B cell (primary cell): ENCODE measurements at regions not wholly inside any gene's neighbourhood (a gene's known extent, or its start where the extent isn't known, plus 50 kb on each side); places are given as distances from the start of the nearest gene placed in this dataset.

ENCODE experiments used
- ATAC-seq: fragments of 200-7000 bp; cut with Tn5 transposase; one replicate; pipeline ENCODE4 v1.10.0; 2021; ENCODE audit warnings: low read depth, mild to moderate bottlenecking, moderate number of reproducible peaks, moderate library complexity
- CTCF ChIA-PET: fragments of 350-600 bp; sonication (Branson Sonifier 250); formaldehyde crosslinking; loops from one replicate; lab custom pipeline; 2021; ENCODE audit warnings: antibody characterized with exemption, inconsistent platforms; lab: Charles Lee
- POLR2A ChIA-PET: fragments of 350-600 bp; sonication (Branson Sonifier 250); formaldehyde crosslinking; loops from one replicate; lab custom pipeline; 2021; ENCODE audit warnings: antibody characterized with exemption; lab: Charles Lee
- DNase-seq: peaks from one replicate; pipeline ENCODE4 v3.0.0; 2013
- H2AFZ ChIP-seq: 2 replicates; pipeline ENCODE4 v1.6.1; 2012; ENCODE audit warnings: mild to moderate bottlenecking, low read depth, low read length; ENCODE audit not compliant: insufficient read depth, poor library complexity, severe bottlenecking
- H3K27ac ChIP-seq, 2 donors: 1 replicate in 1 of 2; 2 replicates in 1 of 2; pipeline ENCODE4 v1.5.1; 2012 to 2013; ENCODE audit warnings: low read length in 2 of 2, mild to moderate bottlenecking in 2 of 2, moderate library complexity in 1 of 2
- H3K27me3 ChIP-seq, 4 experiments: fragments of 200-600 bp in 1 of 4; sonication (generic) in 1 of 4; replicated peaks in 1 of 4; 1 replicate in 2 of 4; 2 replicates in 2 of 4; pipeline versions ENCODE4 v1.6.1 to v1.7.0; 2013 to 2016; ENCODE audit warnings: low read length in 3 of 4, mild to moderate bottlenecking in 2 of 4, mixed read lengths in 1 of 4, moderate library complexity in 1 of 4; ENCODE audit not compliant: insufficient read depth in 4 of 4, control insufficient read depth in 3 of 4; ENCODE audit errors: control extremely low read depth in 1 of 4
- H3K36me3 ChIP-seq, 2 experiments: replicated peaks in 1 of 2; 1 replicate in 1 of 2; 2 replicates in 1 of 2; pipeline versions ENCODE4 v1.6.1 to v1.7.1; 2013; ENCODE audit warnings: low read length in 1 of 2; ENCODE audit not compliant: insufficient read depth in 2 of 2, control insufficient read depth in 1 of 2; ENCODE audit errors: control extremely low read depth in 1 of 2, extremely low read depth in 1 of 2
- H3K4me1 ChIP-seq, 2 donors: fragments of 200-600 bp in 1 of 2; sonication (generic) in 1 of 2; 1 replicate in 1 of 2; 2 replicates in 1 of 2; pipeline versions ENCODE4 v1.5.1 to v1.6.1; 2013 to 2017; ENCODE audit warnings: low read length in 2 of 2; ENCODE audit not compliant: control insufficient read depth in 2 of 2, insufficient read depth in 2 of 2
- H3K4me2 ChIP-seq: replicated peaks from 2 replicates; pipeline ENCODE3; 2012; ENCODE audit warnings: mild to moderate bottlenecking, low read depth, low read length; ENCODE audit not compliant: poor library complexity, severe bottlenecking
- H3K4me3 ChIP-seq, 5 experiments: fragments of 200-600 bp in 1 of 5; sonication (generic) in 1 of 5; 1 replicate in 3 of 5; 2 replicates in 2 of 5; pipeline versions ENCODE4 v1.5.1 to v1.7.0; 2011 to 2016; ENCODE audit warnings: low read length in 4 of 5, mild to moderate bottlenecking in 4 of 5, low read depth in 2 of 5, control low read depth in 1 of 5, moderate library complexity in 1 of 5; ENCODE audit not compliant: insufficient read depth in 1 of 5; ENCODE audit errors: control extremely low read depth in 1 of 5, extremely low read depth in 1 of 5
- H3K79me2 ChIP-seq: fragments of 200-600 bp; sonication (generic); one replicate; pipeline ENCODE4 v1.6.0; 2016; ENCODE audit warnings: low read length; ENCODE audit not compliant: control insufficient read depth, insufficient read depth
- H3K9ac ChIP-seq: fragments of 200-600 bp; sonication (generic); 2 replicates; pipeline ENCODE4 v1.6.1; 2017; ENCODE audit warnings: mild to moderate bottlenecking, low read length, moderate library complexity
- H3K9me3 ChIP-seq, 3 donors: one replicate each; pipeline versions ENCODE4 v1.6.1 to v1.7.1; 2013; ENCODE audit warnings: low read length in 2 of 3; ENCODE audit not compliant: control insufficient read depth in 2 of 3, insufficient read depth in 1 of 3; ENCODE audit errors: control extremely low read depth in 1 of 3
- H4K20me1 ChIP-seq: 2 replicates; pipeline ENCODE4 v1.6.0; 2012; ENCODE audit warnings: mild to moderate bottlenecking, low read length; ENCODE audit not compliant: insufficient read depth, control insufficient read depth, poor library complexity, severe bottlenecking
- H3K27ac Mint-ChIP-seq: one replicate; pipeline ENCODE4 v1.8.0; 2021; ENCODE audit warnings: mixed read lengths
- H3K27me3 Mint-ChIP-seq: one replicate; pipeline ENCODE4 v1.8.0; 2021; ENCODE audit warnings: mixed read lengths
- H3K4me1 Mint-ChIP-seq: one replicate; pipeline ENCODE4 v1.8.0; 2021; ENCODE audit warnings: mixed read lengths
- H3K4me3 Mint-ChIP-seq: one replicate; pipeline ENCODE4 v1.8.0; 2021; ENCODE audit warnings: mixed read lengths
- H3K9me3 Mint-ChIP-seq: one replicate; pipeline ENCODE4 v1.8.0; 2022; ENCODE audit warnings: mixed read lengths; ENCODE audit not compliant: insufficient read depth
- EZH2 ChIP-seq: IDR thresholded peaks from 2 replicates; pipeline ENCODE4 v1.6.1; 2012; ENCODE audit warnings: borderline replicate concordance, low read depth, mild to moderate bottlenecking, moderate library complexity, low read length; ENCODE audit not compliant: insufficient read depth, poor library complexity, severe bottlenecking
- WGBS: methylation state at CpG from one replicate; pipeline ENCODE4 v1.1.5; 2013; ENCODE audit warnings: missing lambda C conversion rate; ENCODE audit not compliant: insufficient coverage; 5-methylcytosine and 5-hydroxymethylcytosine counted together
- intact Hi-C: fragments of 100-400 bp; cut with micrococcal nuclease; formaldehyde crosslinking; loops from one replicate; pipeline ENCODE4 v1.10.0; 2022
- TF ChIP-seq, protein P1 (sequence below): fragments of 200-600 bp; IDR thresholded peaks from one replicate; pipeline ENCODE4 v1.8.0; 2022; ENCODE audit warnings: antibody characterized with exemption, mild to moderate bottlenecking

DNA sequence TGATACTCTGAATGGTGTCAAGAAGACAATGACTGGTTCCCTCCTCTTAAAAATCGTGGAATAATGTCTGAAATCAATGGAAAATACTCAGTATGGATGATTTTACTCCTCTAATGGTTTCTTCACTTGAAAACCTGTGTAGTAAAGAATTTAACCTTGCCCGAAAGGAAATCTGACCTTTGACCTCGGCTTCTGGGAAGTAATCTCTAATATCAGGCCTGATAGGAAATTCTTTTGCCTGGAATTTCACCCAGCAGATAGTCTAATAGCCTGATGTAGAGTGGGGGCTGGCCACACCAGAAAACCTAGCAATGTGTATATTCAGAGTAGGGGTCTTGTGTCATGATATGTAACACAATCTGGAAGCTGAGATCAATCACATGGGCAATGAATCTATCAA, 91.5 kb upstream of the GOLIM4 start:
- Histone ChIP-seq H3K9me3 (no peaks in the 10 kb centered on the region), H3K9ac (no peak overlapping the region), H3K79me2 (no peaks in the 10 kb centered on the region), H3K4me1 (no peaks in the 10 kb centered on the region), H3K27ac (no peak overlapping the region), H3K27me3 (no peaks in the 10 kb centered on the region), H3K4me3 (no peak overlapping the region), H3K36me3 (no peaks in the 10 kb centered on the region), H3K4me2 (no peak overlapping the region), H2AFZ (no peak overlapping the region), H4K20me1 (no peaks in the 10 kb centered on the region)
- TF ChIP-seq EZH2: no peak
- TF ChIP-seq, protein P1, sequence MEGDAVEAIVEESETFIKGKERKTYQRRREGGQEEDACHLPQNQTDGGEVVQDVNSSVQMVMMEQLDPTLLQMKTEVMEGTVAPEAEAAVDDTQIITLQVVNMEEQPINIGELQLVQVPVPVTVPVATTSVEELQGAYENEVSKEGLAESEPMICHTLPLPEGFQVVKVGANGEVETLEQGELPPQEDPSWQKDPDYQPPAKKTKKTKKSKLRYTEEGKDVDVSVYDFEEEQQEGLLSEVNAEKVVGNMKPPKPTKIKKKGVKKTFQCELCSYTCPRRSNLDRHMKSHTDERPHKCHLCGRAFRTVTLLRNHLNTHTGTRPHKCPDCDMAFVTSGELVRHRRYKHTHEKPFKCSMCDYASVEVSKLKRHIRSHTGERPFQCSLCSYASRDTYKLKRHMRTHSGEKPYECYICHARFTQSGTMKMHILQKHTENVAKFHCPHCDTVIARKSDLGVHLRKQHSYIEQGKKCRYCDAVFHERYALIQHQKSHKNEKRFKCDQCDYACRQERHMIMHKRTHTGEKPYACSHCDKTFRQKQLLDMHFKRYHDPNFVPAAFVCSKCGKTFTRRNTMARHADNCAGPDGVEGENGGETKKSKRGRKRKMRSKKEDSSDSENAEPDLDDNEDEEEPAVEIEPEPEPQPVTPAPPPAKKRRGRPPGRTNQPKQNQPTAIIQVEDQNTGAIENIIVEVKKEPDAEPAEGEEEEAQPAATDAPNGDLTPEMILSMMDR: no peak
- ATAC-seq (no peak), DNase-seq (no peak)
- WGBS: no CpG with 5 or more reads among the region's 3 CpGs
- H3K4me3 Mint-ChIP-seq: no peak overlapping the region
- ChIA-PET CTCF (no interaction called here), POLR2A (no interaction called here)
- no peaks in the 10 kb centered on the region for H3K9me3 Mint-ChIP-seq
- intact Hi-C loops: loop anchor here (1.0 kb wide), 1 partner anchor 8 kb away; no protein-coding TSS in a partner anchor
- H3K27me3 Mint-ChIP-seq: peaks cover 12% of the 10 kb centered on the region
- H3K27ac Mint-ChIP-seq: no peak overlapping the region
- no peaks in the 10 kb centered on the region for H3K4me1 Mint-ChIP-seq

DNA sequence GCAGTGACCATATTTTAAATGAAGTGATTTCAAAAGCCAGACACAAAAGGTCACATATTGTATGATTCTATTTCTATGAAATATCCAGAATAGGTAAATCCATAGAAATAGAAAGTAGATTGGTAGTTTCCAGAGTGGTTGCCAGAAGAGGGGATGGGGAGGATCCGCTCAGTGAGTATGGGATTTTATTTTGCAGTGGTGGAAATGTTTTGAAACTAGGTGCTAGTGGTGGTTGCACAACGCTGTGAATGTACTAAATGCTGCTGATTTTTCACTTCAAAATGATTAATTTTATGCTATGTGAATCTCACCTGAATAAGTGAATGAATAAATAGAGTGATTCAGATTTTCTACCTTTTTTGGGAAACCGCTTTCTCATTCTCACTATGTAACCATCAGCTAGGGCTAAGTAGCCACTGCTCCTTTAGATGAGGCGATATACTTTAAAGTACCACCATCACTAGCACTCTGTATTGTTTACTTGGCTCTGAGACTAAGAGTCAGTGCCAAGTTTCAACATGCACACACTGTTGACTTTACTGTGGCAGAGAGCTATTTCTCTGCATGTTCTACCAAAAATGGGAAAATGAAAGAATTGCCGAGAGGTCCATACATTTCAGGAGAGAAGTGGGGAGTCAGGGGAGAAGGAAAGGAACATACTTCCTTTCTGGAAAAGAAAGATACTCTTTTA, 90.7 kb upstream of the GOLIM4 start:
- Mint-ChIP-seq H3K27ac (no peak overlapping the region), H3K4me3 (no peak overlapping the region), H3K27me3 (peaks cover 12% of the 10 kb centered on the region), H3K4me1 (no peaks in the 10 kb centered on the region), H3K9me3 (no peaks in the 10 kb centered on the region)
- POLR2A ChIA-PET: no interaction called here
- no peak overlapping the region for H3K4me2 ChIP-seq
- no peaks in the 10 kb centered on the region for H3K4me1 ChIP-seq
- H3K27ac ChIP-seq: no peak overlapping the region
- no peaks in the 10 kb centered on the region for H3K27me3 ChIP-seq
- ATAC-seq (no peak), DNase-seq (no peak)
- H3K36me3 ChIP-seq: no peaks in the 10 kb centered on the region
- intact Hi-C loops: no loop called here
- H3K9me3 ChIP-seq: no peaks in the 10 kb centered on the region
- no peaks in the 10 kb centered on the region for H4K20me1 ChIP-seq
- H3K9ac ChIP-seq: no peak overlapping the region
- H3K4me3 ChIP-seq: no peak overlapping the region
- no peaks in the 10 kb centered on the region for H3K79me2 ChIP-seq
- TF ChIP-seq EZH2: no peak
- TF ChIP-seq, protein P1: no peak
- 97% methylated on average over 3 of the region's 5 CpGs for WGBS
- H2AFZ ChIP-seq: no peak overlapping the region
- CTCF ChIA-PET: no interaction called here
